Breast epithelium (tissue), 4 donors: ENCODE measurements at regions not wholly inside any gene's neighbourhood (a gene's known extent, or its start where the extent isn't known, plus 50 kb on each side); places are given as distances from the start of the nearest gene placed in this dataset.

Experiments used
- DNase-seq, 2 donors: peaks; one replicate each; pipeline ENCODE4 v3.0.0-alpha.2; 2019; ENCODE audit warnings: low spot score in 2 of 2
- H3K27ac ChIP-seq, 2 donors: fragments of 200-600 bp; sonication (generic) in 1 of 2; one replicate each; pipeline ENCODE4 v1.5.1; 2016 to 2019; ENCODE audit warnings: mild to moderate bottlenecking in 1 of 2
- H3K27me3 ChIP-seq, 2 donors: fragments of 200-600 bp; sonication (generic) in 1 of 2; one replicate each; pipeline versions ENCODE4 v1.5.1 to v1.6.0; 2017 to 2019; ENCODE audit warnings: control low read depth in 1 of 2, mild to moderate bottlenecking in 1 of 2
- H3K36me3 ChIP-seq: fragments of 200-600 bp; one replicate; pipeline ENCODE4 v1.5.1; 2019
- H3K4me1 ChIP-seq, 2 donors: fragments of 200-600 bp; sonication (generic); one replicate each; pipeline ENCODE4 v1.5.1; 2016 to 2019; ENCODE audit warnings: control low read depth in 1 of 2
- H3K4me3 ChIP-seq, 3 donors: fragments of 200-600 bp; sonication (generic); 1 replicate in 2 of 3; 2 replicates in 1 of 3; pipeline ENCODE4 v1.5.1; 2016 to 2019; ENCODE audit warnings: mild to moderate bottlenecking in 3 of 3, moderate library complexity in 2 of 3
- H3K9me3 ChIP-seq, 2 donors: fragments of 200-600 bp; sonication (generic) in 1 of 2; one replicate each; pipeline ENCODE4 v1.5.1; 2016 to 2019; ENCODE audit warnings: control low read depth in 1 of 2
- CTCF ChIP-seq, 3 donors: fragments of 450-650 bp; IDR thresholded peaks; one replicate each; pipeline ENCODE4 v1.5.1; 2016 to 2017; ENCODE audit warnings: antibody characterized with exemption in 3 of 3, mild to moderate bottlenecking in 3 of 3, moderate library complexity in 3 of 3
- POLR2A ChIP-seq: fragments of 450-650 bp; IDR thresholded peaks from one replicate; pipeline ENCODE4 v1.6.1; 2016; ENCODE audit warnings: antibody characterized with exemption, mild to moderate bottlenecking, moderate library complexity
- POLR2AphosphoS5 ChIP-seq, 3 donors: sonication (generic); formaldehyde crosslinking; IDR thresholded peaks; one replicate each; pipeline ENCODE4 v1.6.1; 2017; ENCODE audit warnings: antibody characterized with exemption in 3 of 3
- intact Hi-C: fragments of 100-400 bp; cut with DNase I; formaldehyde crosslinking; loops from one replicate; pipeline ENCODE4 v1.15.1; 2023; ENCODE audit warnings: low total_unique reads

- no peaks in the 10 kb centered on the region for H3K36me3 ChIP-seq
- H3K9me3 ChIP-seq, result no peaks in the 10 kb centered on the region
- DNase-seq, result no peak
- H3K4me3 ChIP-seq, result no peak overlapping the region
- peaks cover 0 to 31% of the 10 kb centered on the region in 2 donors for H3K27me3 ChIP-seq
- H3K27ac ChIP-seq, result no peak overlapping the region
- H3K4me1 ChIP-seq, result no peaks in the 10 kb centered on the region
- TF ChIP-seq POLR2A (no peak), POLR2AphosphoS5 (IDR thresholded peaks at IDR 0.05) (no peak)
- intact Hi-C loops, result no loop called here
Observed at GRCh38 chr15:77836906-77837648, 204.4 kb upstream of the LINGO1 start.

- H3K36me3 ChIP-seq, result no peaks in the 10 kb centered on the region
- H3K27me3 ChIP-seq, result peaks cover 0 to 31% of the 10 kb centered on the region in 2 donors
- intact Hi-C loops, result no loop called here
- TF ChIP-seq CTCF (IDR thresholded peaks at IDR 0.05) (no peak), POLR2AphosphoS5 (IDR thresholded peaks at IDR 0.05) (no peak), POLR2A (no peak)
- no peak overlapping the region for H3K4me3 ChIP-seq
- no peak for DNase-seq
- no peak overlapping the region for H3K27ac ChIP-seq
- no peaks in the 10 kb centered on the region for H3K4me1 ChIP-seq
- H3K9me3 ChIP-seq, result no peaks in the 10 kb centered on the region
Observed at GRCh38 chr15:77836121-77836692, 203.5 kb upstream of the LINGO1 start.

DNA sequence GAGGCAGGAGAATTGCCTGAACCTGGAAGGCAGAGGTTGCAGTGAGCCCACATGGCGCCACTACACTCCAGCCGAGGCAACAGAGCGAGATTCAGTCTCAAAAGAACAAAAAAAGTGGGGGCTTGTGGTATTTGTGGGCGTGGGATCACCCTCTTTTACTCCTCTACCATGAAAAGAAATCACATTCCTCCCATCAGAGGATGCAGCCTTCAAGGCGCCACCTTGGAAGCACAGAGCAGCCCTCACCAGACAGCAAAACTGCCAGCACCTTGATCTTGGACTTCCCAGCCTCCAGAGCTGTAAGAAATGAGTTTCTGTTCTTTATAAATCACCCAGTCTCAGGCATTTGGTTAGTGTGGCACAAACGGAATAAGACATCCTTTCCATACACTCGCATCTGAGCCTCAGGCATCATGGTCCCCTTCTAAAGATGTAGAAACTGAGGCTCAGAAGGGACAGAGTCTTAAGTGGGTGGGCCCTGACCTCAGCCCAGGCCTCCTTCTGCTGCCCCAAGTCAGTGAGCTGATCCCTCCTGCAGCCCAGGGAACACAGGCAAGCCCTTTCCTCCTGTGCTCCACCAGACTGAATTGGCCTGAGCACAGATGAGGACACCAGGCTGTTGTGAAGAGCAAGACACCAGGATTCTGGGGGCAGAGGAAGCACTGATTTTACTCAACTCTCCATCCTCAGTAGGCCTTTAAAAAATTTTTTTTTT lies 201.7 kb upstream of the LINGO1 start:
- Histone ChIP-seq H3K9me3 (no peaks in the 10 kb centered on the region), H3K4me3 (no peak overlapping the region), H3K4me1 (no peaks in the 10 kb centered on the region), H3K27ac (no peak overlapping the region), H3K36me3 (no peaks in the 10 kb centered on the region), H3K27me3 (peaks cover 0 to 24% of the 10 kb centered on the region in 2 donors)
- no peak for DNase-seq
- no peak for TF ChIP-seq POLR2A
- no peak for TF ChIP-seq POLR2AphosphoS5 (IDR thresholded peaks at IDR 0.05)
- no peak for TF ChIP-seq CTCF (IDR thresholded peaks at IDR 0.05)
- intact Hi-C loops, result no loop called here

GRCh38 chr15:77832874-77833273 lies 200.2 kb upstream of the LINGO1 start:
- intact Hi-C loops, result no loop called here
- Histone ChIP-seq H3K9me3 (no peaks in the 10 kb centered on the region), H3K4me1 (no peaks in the 10 kb centered on the region), H3K27ac (no peak overlapping the region), H3K36me3 (no peaks in the 10 kb centered on the region), H3K27me3 (peaks cover 0 to 14% of the 10 kb centered on the region in 2 donors), H3K4me3 (no peak overlapping the region)
- TF ChIP-seq POLR2A, result no peak
- TF ChIP-seq CTCF (IDR thresholded peaks at IDR 0.05), result no peak
- no peak for TF ChIP-seq POLR2AphosphoS5 (IDR thresholded peaks at IDR 0.05)
- no peak for DNase-seq

DNA sequence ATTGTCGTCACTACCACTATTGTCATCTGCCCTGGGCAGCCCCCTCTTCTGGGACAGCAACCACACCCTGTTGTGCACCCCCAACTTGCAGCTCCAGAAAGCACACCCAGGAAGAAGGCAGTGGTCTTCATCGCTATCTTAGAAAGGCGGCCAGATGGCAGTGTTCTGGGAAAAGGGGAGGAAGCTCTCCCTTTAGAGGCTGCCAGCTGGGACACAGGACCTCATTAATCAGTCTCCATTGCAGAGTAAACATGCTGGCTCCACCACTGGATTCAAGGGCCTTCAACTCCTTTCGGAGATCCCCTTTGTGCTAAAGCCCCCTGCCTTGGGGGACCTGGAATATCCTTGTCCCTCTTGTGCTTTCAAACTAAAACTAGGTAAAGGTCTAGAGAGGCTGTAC lies 199.3 kb upstream of the LINGO1 start:
- Histone ChIP-seq H3K36me3 (no peaks in the 10 kb centered on the region), H3K27me3 (peaks cover 0 to 10% of the 10 kb centered on the region in 2 donors), H3K4me1 (no peaks in the 10 kb centered on the region), H3K4me3 (no peak overlapping the region), H3K27ac (no peak overlapping the region), H3K9me3 (no peaks in the 10 kb centered on the region)
- DNase-seq, result no peak
- intact Hi-C loops, result no loop called here
- TF ChIP-seq POLR2A (no peak), CTCF (IDR thresholded peaks at IDR 0.05) (no peak), POLR2AphosphoS5 (IDR thresholded peaks at IDR 0.05) (no peak)
